ENCODE measurements at regions not wholly inside any gene's neighbourhood (a gene's known extent, or its start where the extent isn't known, plus 50 kb on each side); places are given as distances from the start of the nearest gene placed in this dataset.
A peak's percentile ranks its signal among the peaks of the same experiment; 100 is the strongest.

DNA sequence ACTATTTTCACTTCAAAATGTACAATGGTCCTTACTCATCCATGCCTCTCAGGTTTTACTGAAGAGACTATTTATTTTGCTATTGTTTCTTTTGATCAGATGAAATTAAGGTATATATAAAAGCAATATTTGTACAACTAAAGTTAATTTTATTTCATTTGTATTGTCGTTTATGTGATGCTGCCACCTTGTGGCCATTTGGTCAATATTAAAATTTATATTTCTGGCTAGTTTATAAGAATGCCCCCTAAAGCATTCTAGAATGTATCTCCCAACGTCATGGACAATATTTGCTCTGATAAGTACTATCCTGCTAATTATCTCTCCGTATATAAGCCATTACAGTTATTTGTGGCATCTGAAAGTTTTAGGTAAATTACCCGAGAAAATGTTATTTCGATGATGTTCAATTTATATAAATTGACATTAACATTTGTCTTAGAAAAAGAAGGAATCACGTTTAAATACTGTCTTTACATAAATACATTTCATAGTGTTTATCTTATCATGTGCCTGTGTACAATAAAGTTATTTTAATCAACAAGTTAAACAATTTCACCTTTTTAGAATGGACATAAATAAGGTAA lies 680.0 kb downstream of the TAF11L14 start:
- Mint-ChIP-seq H3K4me1 (peaks cover 15% of the 10 kb centered on the region), H3K27me3 (ENCODE audit: low read depth in 3 of 3) (peaks cover 0 to 3% (median 2%) of the 10 kb centered on the region in 3 donors), H3K4me3 (no peak overlapping the region), H3K9me3 (peaks cover 2 to 4% (median 3%) of the 10 kb centered on the region in 7 donors), H3K27ac (no peak overlapping the region), H3K36me3 (no peaks in the 10 kb centered on the region)
- intact Hi-C loops (cut with micrococcal nuclease): loop anchor here in 1 of 2 donors (2.0 kb wide), 1 partner anchor 1097 kb away; the partner anchor contains the start of gene BASP1
- Histone ChIP-seq H3K9ac (ENCODE audit: insufficient read depth, low read length, poor library complexity, severe bottlenecking) (no peak overlapping the region), H2AFZ (ENCODE audit: insufficient read depth, low read depth, low read length, poor library complexity, severe bottlenecking) (no peak overlapping the region), H3K27ac (ENCODE audit: low read depth in 1 of 2, low read length in 2 of 2) (no peak overlapping the region), H3K9me3 (replicated peaks in 1 of 2; ENCODE audit: control insufficient read depth in 1 of 2, insufficient read depth in 1 of 2, low read length in 2 of 2) (no peaks in the 10 kb centered on the region), H3K27me3 (ENCODE audit: control insufficient read depth in 2 of 2, insufficient read depth in 2 of 2, low read length in 2 of 2) (no peaks in the 10 kb centered on the region), H3K36me3 (replicated peaks in 1 of 2; ENCODE audit: control insufficient read depth in 1 of 2, insufficient read depth in 2 of 2, low read length in 2 of 2) (no peaks in the 10 kb centered on the region), H3K79me2 (ENCODE audit: insufficient read depth, low read length) (no peaks in the 10 kb centered on the region), H3K4me2 (replicated peaks; ENCODE audit: extremely low read depth, low read length, poor library complexity, severe bottlenecking) (no peak overlapping the region), H4K20me1 (ENCODE audit: insufficient read depth, low read length) (no peaks in the 10 kb centered on the region), H3K4me3 (replicated peaks in 1 of 3; ENCODE audit: low read depth in 2 of 3, low read length in 3 of 3) (no peak overlapping the region), H3K4me1 (ENCODE audit: control insufficient read depth in 1 of 2, insufficient read depth in 2 of 2, low read length in 2 of 2) (peaks cover 15% of the 10 kb centered on the region in 2 donors)
- peak; percentile 83 for TF ChIP-seq CTCF (IDR thresholded peaks at IDR 0.05)
- peak; percentile 18 to 42 (median 26) for DNase-seq
- no CpG with 5 or more reads among the region's 6 CpGs for WGBS (ENCODE audit: insufficient coverage)

DNA sequence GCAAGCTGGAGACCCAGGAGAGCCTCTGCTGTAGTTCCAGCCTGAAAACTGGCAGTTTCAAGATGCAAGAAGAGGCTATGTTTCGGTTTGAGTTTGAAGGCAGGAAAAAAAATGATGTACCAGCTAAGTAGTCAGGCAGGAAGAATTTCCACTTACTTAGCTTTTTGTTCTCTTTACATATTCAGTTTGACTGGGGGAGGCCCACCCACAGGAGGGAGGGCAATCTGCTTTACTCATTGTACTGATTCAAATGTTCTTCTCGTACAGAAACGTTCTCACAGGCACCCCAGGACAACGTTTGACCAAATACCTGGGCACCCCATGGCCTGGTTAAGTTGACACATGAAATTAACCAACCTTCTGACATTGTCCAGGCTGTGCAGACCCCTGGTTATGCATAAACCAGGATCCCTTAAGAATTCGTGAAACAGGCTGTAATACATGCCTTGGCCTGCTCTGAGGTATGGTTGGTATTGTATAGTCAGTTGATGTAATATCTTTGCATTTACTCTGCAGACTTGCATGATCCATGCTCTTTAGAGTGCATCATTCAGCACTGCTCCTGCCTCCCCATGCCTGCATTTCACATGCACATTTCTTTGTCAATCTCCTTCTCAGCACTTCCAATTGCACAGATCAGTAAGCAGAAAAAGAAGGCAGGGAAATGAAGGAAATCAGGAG lies 687.1 kb downstream of the TAF11L14 start:
- H3K36me3 ChIP-seq (replicated peaks in 1 of 2; ENCODE audit: control insufficient read depth in 1 of 2, insufficient read depth in 2 of 2, low read length in 2 of 2): no peaks in the 10 kb centered on the region
- WGBS (ENCODE audit: insufficient coverage): 85% methylated on average over 4 of the region's 5 CpGs
- Mint-ChIP-seq H3K9me3 (peaks cover 7 to 15% (median 10%) of the 10 kb centered on the region in 7 donors), H3K27me3 (ENCODE audit: low read depth in 3 of 3) (no peaks in the 10 kb centered on the region), H3K27ac (no peak overlapping the region), H3K4me3 (no peak overlapping the region), H3K4me1 (peaks cover 13% of the 10 kb centered on the region), H3K36me3 (no peaks in the 10 kb centered on the region)
- H3K9ac ChIP-seq (ENCODE audit: insufficient read depth, low read length, poor library complexity, severe bottlenecking): no peak overlapping the region
- no peak overlapping the region for H3K4me3 ChIP-seq (replicated peaks in 1 of 3; ENCODE audit: low read depth in 2 of 3, low read length in 3 of 3)
- H2AFZ ChIP-seq (ENCODE audit: insufficient read depth, low read depth, low read length, poor library complexity, severe bottlenecking): no peak overlapping the region
- H3K79me2 ChIP-seq (ENCODE audit: insufficient read depth, low read length): no peaks in the 10 kb centered on the region
- H3K4me2 ChIP-seq (replicated peaks; ENCODE audit: extremely low read depth, low read length, poor library complexity, severe bottlenecking): no peak overlapping the region
- H3K27me3 ChIP-seq (ENCODE audit: control insufficient read depth in 2 of 2, insufficient read depth in 2 of 2, low read length in 2 of 2): no peaks in the 10 kb centered on the region
- H3K9me3 ChIP-seq (replicated peaks in 1 of 2; ENCODE audit: control insufficient read depth in 1 of 2, insufficient read depth in 1 of 2, low read length in 2 of 2): peaks cover 4 to 13% of the 10 kb centered on the region in 2 donors
- H4K20me1 ChIP-seq (ENCODE audit: insufficient read depth, low read length): no peaks in the 10 kb centered on the region
- peaks cover 11% of the 10 kb centered on the region in 2 donors for H3K4me1 ChIP-seq (ENCODE audit: control insufficient read depth in 1 of 2, insufficient read depth in 2 of 2, low read length in 2 of 2)
- DNase-seq: no peak
- intact Hi-C loops (cut with micrococcal nuclease): no loop called here
- no peak overlapping the region for H3K27ac ChIP-seq (ENCODE audit: low read depth in 1 of 2, low read length in 2 of 2)
- TF ChIP-seq CTCF (IDR thresholded peaks at IDR 0.05): no peak

All from CD14-positive monocyte (primary cell).